ENCODE measurements at regions not wholly inside any gene's neighbourhood (a gene's known extent, or its start where the extent isn't known, plus 50 kb on each side); places are given as distances from the start of the nearest gene placed in this dataset.

GRCh38 chr1:58907398-58907797 lies 123.6 kb upstream of the JUN start:
- Histone ChIP-seq H3K4me1 (replicated peaks in 1 of 2; ENCODE audit: control insufficient read depth in 2 of 2, insufficient read depth in 2 of 2, low read length in 2 of 2) (peaks cover 11 to 12% of the 10 kb centered on the region in 2 experiments), H3K4me3 (no peak overlapping the region), H3K9me3 (replicated peaks; ENCODE audit: control insufficient read depth, insufficient read depth, low read depth, low read length) (no peaks in the 10 kb centered on the region), H2AFZ (ENCODE audit: low read depth, low read length) (peak overlapping the region; percentile 77), H3K9ac (ENCODE audit: insufficient read depth in 1 of 2, low read depth in 2 of 2, low read length in 2 of 2) (no peak overlapping the region), H3K27me3 (ENCODE audit: control insufficient read depth in 2 of 2, insufficient read depth in 2 of 2, low read length in 2 of 2) (no peaks in the 10 kb centered on the region), H3K9me1 (ENCODE audit: control insufficient read depth, insufficient read depth, low read length) (no peaks in the 10 kb centered on the region), H3K27ac (ENCODE audit: extremely low read depth, low read depth, low read length) (no peak overlapping the region), H3K4me2 (ENCODE audit: insufficient read depth, low read length) (no peak overlapping the region), H4K20me1 (replicated peaks; ENCODE audit: control insufficient read depth, insufficient read depth, low read length) (no peaks in the 10 kb centered on the region), H3K36me3 (ENCODE audit: control insufficient read depth, insufficient read depth, low read length) (no peaks in the 10 kb centered on the region), H3K79me2 (ENCODE audit: control insufficient read depth, insufficient read depth, low read length) (no peaks in the 10 kb centered on the region)
- BruUV-seq (replicated peaks), result no TSS peak
- intact Hi-C loops (cut with micrococcal nuclease), result no loop called here
- FAIRE-seq (no peak), DNase-seq (ENCODE audit: extremely low read depth in 1 of 4, low spot score in 3 of 4) (no peak), ATAC-seq (peak; percentile 20)
- WGBS (ENCODE audit: insufficient coverage, low coverage, missing lambda C conversion rate), result 12% methylated on average over 3 of the region's 3 CpGs
- TF ChIP-seq SPI1 (IDR thresholded peaks at IDR 0.05; ENCODE audit: borderline replicate concordance, low read depth, low read length) (peak; percentile 60; the same call in 1 of the 2 replicates), NR2F6 (CRISPR knock-in tag; IDR thresholded peaks at IDR 0.05) (no peak), ZNF347 (CRISPR knock-in tag; IDR thresholded peaks at IDR 0.05; ENCODE audit: low read depth) (no peak), MEIS2 (IDR thresholded peaks at IDR 0.05; ENCODE audit: partially characterized antibody) (peak; percentile 6), ZNF717 (CRISPR knock-in tag; IDR thresholded peaks at IDR 0.05) (no peak), ILK (tag; IDR thresholded peaks at IDR 0.05; ENCODE audit: borderline replicate concordance, low read depth) (no peak), HMGXB4 (CRISPR knock-in tag; IDR thresholded peaks at IDR 0.05) (no peak), BMI1 (IDR thresholded peaks at IDR 0.05; ENCODE audit: low read length) (no peak)
- POLR2A ChIA-PET, result interaction anchor here (0.6 to 2.2 kb wide), 2 partner anchors 13 kb away, joined by 5 to 6 read pairs; no protein-coding TSS in a partner anchor
- CTCF ChIA-PET (ENCODE audit: low intra/inter-chr PET ratio), result no interaction called here
- in situ Hi-C loops (cut with MboI), result no loop called here
